HG02852 (cell line): ENCODE measurements at regions not wholly inside any gene's neighbourhood (a gene's known extent, or its start where the extent isn't known, plus 50 kb on each side); places are given as distances from the start of the nearest gene placed in this dataset.

Source experiments
- ATAC-seq: cut with Tn5 transposase; IDR thresholded peaks from one replicate; pipeline ENCODE4 v1.9.1; 2021; ENCODE audit warnings: mild to moderate bottlenecking, moderate library complexity; ENCODE audit not compliant: unreplicated experiment

- no peak for ATAC-seq
Measured at GRCh38 chr17:70775679-70776078, 606.3 kb downstream of the KCNJ2 start.

GRCh38 chr17:70776441-70776840 is 607.1 kb downstream of the KCNJ2 start:
- ATAC-seq, result no peak

GRCh38 chr17:70780031-70780430 is 610.7 kb downstream of the KCNJ2 start:
- no peak for ATAC-seq

- no peak for ATAC-seq
Measured at GRCh38 chr17:70786081-70786480, 616.7 kb downstream of the KCNJ2 start.

- ATAC-seq, result no peak
Measured at GRCh38 chr17:70787721-70788300, 618.5 kb downstream of the KCNJ2 start.

GRCh38 chr17:70791748-70792443 is 622.6 kb downstream of the KCNJ2 start:
- ATAC-seq, result no peak

GRCh38 chr17:70794738-70795137 is 625.4 kb downstream of the KCNJ2 start:
- ATAC-seq, result no peak

- no peak for ATAC-seq
Measured at GRCh38 chr17:70795620-70796019, 626.3 kb downstream of the KCNJ2 start.

GRCh38 chr17:70796757-70797156 is 627.4 kb downstream of the KCNJ2 start:
- no peak for ATAC-seq

GRCh38 chr17:70797166-70797565 is 627.8 kb downstream of the KCNJ2 start:
- ATAC-seq, result no peak

GRCh38 chr17:70804161-70804560 is 634.8 kb downstream of the KCNJ2 start:
- ATAC-seq, result no peak

- no peak for ATAC-seq
Measured at GRCh38 chr17:70808596-70808995, 639.3 kb downstream of the KCNJ2 start.

- ATAC-seq, result no peak
Measured at GRCh38 chr17:70810609-70811008, 641.3 kb downstream of the KCNJ2 start.

- no peak for ATAC-seq
Measured at GRCh38 chr17:70813355-70813930, 644.1 kb downstream of the KCNJ2 start.

GRCh38 chr17:70819183-70819582 is 649.9 kb downstream of the KCNJ2 start:
- ATAC-seq, result no peak

- no peak for ATAC-seq
Measured at GRCh38 chr17:70820276-70820675, 650.9 kb downstream of the KCNJ2 start.

- no peak for ATAC-seq
Measured at GRCh38 chr17:70825321-70826125, 656.2 kb downstream of the KCNJ2 start.

GRCh38 chr17:70829876-70830275 is 660.5 kb downstream of the KCNJ2 start:
- ATAC-seq, result no peak

GRCh38 chr17:70834039-70834438 is 664.7 kb downstream of the KCNJ2 start:
- no peak for ATAC-seq

GRCh38 chr17:70848785-70849184 is 679.5 kb downstream of the KCNJ2 start:
- ATAC-seq, result no peak

GRCh38 chr17:70855401-70856054 is 686.2 kb downstream of the KCNJ2 start:
- ATAC-seq, result no peak
